OCI-LY3 (cell line): ENCODE measurements at regions not wholly inside any gene's neighbourhood (a gene's known extent, or its start where the extent isn't known, plus 50 kb on each side); places are given as distances from the start of the nearest gene placed in this dataset.

Experiments used
- EZH2phosphoT487 ChIP-seq: fragments of 200-600 bp; shearing (Covaris generic); IDR thresholded peaks from 2 replicates; pipeline ENCODE4 v1.6.1; 2018; ENCODE audit warnings: antibody characterized with exemption, mixed run types, low read depth
- TF ChIP-seq, protein P1 (sequence below): fragments of 200-600, 300-600 bp; sonication (generic); IDR thresholded peaks from 2 replicates; pipeline ENCODE4 v1.5.1; 2014; ENCODE audit warnings: antibody characterized with exemption, low read length, low read depth

DNA sequence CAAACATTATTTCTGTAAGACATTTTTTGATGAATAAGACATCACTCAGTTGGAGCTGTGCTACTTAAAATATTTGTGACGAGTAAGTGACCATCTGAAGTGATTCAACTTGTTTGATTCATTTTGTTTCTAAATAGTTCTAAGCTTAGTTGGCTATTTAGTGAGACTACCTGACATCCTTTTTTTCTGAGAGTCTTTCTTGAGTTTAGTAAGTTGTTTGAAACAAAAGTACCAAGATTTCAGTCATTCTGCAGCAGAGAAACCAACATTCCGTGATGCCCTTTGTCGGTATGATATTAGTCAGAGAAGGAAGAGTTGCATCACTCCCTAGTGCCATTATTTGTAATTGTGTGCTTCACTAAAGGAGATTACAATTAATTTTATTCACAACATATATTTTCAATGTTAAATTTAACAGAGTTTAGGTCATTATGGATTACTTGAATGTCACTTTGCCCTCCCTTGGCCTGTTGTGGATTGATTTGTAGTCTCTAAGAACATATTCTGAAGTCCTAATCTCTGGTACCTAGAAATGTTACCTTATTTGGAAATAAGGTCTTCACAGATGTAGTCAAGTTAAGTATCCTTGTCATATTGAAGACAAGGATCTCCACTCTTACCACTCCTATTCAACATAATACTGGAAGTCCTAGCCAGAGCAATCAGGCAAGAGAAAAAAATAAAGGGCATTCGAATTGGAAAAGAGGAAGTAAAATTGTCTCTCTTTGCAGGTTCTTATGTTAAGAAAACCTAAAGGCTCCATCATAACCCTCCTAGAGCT is 212.2 kb downstream of the PCSK1 start:
- TF ChIP-seq, protein P1, sequence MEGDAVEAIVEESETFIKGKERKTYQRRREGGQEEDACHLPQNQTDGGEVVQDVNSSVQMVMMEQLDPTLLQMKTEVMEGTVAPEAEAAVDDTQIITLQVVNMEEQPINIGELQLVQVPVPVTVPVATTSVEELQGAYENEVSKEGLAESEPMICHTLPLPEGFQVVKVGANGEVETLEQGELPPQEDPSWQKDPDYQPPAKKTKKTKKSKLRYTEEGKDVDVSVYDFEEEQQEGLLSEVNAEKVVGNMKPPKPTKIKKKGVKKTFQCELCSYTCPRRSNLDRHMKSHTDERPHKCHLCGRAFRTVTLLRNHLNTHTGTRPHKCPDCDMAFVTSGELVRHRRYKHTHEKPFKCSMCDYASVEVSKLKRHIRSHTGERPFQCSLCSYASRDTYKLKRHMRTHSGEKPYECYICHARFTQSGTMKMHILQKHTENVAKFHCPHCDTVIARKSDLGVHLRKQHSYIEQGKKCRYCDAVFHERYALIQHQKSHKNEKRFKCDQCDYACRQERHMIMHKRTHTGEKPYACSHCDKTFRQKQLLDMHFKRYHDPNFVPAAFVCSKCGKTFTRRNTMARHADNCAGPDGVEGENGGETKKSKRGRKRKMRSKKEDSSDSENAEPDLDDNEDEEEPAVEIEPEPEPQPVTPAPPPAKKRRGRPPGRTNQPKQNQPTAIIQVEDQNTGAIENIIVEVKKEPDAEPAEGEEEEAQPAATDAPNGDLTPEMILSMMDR = no peak
- TF ChIP-seq EZH2phosphoT487 = no peak
